Prostate gland (tissue), 2 donors: ENCODE measurements at regions not wholly inside any gene's neighbourhood (a gene's known extent, or its start where the extent isn't known, plus 50 kb on each side); places are given as distances from the start of the nearest gene placed in this dataset.

Experiments
- DNase-seq: peaks from one replicate; pipeline ENCODE4 v3.0.0-alpha.2; 2019; ENCODE audit warnings: low spot score
- H3K27ac ChIP-seq, 2 donors: fragments of 200-600 bp; sonication (generic); 2 replicates each; pipeline ENCODE4 v1.5.1; 2017 to 2019
- H3K27me3 ChIP-seq: fragments of 200-600 bp; sonication (generic); replicated peaks from 2 replicates; pipeline ENCODE4 v1.5.1; 2019; ENCODE audit not compliant: insufficient read depth
- H3K36me3 ChIP-seq, 2 donors: fragments of 200-600 bp; sonication (generic); 1 replicate in 1 of 2; 2 replicates in 1 of 2; pipeline versions ENCODE4 v1.5.1 to v1.8.1; 2017 to 2019
- H3K4me1 ChIP-seq: fragments of 200-600 bp; sonication (generic); replicated peaks from 2 replicates; pipeline ENCODE4 v1.5.1; 2019
- H3K4me3 ChIP-seq, 2 donors: fragments of 200-600 bp; sonication (generic); 2 replicates each; pipeline ENCODE4 v1.5.1; 2017 to 2019
- H3K9me3 ChIP-seq: fragments of 200-600 bp; sonication (generic); 2 replicates; pipeline ENCODE4 v1.5.1; 2017
- POLR2A ChIP-seq: fragments of 450-650 bp; IDR thresholded peaks from one replicate; pipeline ENCODE4 v1.6.1; 2016; ENCODE audit warnings: antibody characterized with exemption, mild to moderate bottlenecking
- POLR2AphosphoS5 ChIP-seq: sonication (generic); formaldehyde crosslinking; IDR thresholded peaks from one replicate; pipeline ENCODE4 v1.6.1; 2017; ENCODE audit warnings: antibody characterized with exemption
- WGBS: methylation state at CpG from one replicate; pipeline ENCODE4 v1.1.5; 2018; 5-methylcytosine and 5-hydroxymethylcytosine counted together
- intact Hi-C: fragments of 100-400 bp; cut with DNase I; formaldehyde crosslinking; loops from one replicate; pipeline ENCODE4 v1.14.2; 2022
- TF ChIP-seq, protein P1 (sequence below), 4 experiments: fragments of 200-600 bp in 2 of 4; fragments of 450-650 bp in 2 of 4; sonication (generic) in 2 of 4; IDR thresholded peaks; 1 replicate in 3 of 4; 2 replicates in 1 of 4; pipeline ENCODE4 v1.5.1; 2016 to 2019; ENCODE audit warnings: antibody characterized with exemption in 4 of 4, mild to moderate bottlenecking in 2 of 4, moderate library complexity in 2 of 4

GRCh38 chr10:128873411-128874054 lies 593.5 kb upstream of the MGMT start:
- TF ChIP-seq POLR2A = no peak
- TF ChIP-seq, protein P1, sequence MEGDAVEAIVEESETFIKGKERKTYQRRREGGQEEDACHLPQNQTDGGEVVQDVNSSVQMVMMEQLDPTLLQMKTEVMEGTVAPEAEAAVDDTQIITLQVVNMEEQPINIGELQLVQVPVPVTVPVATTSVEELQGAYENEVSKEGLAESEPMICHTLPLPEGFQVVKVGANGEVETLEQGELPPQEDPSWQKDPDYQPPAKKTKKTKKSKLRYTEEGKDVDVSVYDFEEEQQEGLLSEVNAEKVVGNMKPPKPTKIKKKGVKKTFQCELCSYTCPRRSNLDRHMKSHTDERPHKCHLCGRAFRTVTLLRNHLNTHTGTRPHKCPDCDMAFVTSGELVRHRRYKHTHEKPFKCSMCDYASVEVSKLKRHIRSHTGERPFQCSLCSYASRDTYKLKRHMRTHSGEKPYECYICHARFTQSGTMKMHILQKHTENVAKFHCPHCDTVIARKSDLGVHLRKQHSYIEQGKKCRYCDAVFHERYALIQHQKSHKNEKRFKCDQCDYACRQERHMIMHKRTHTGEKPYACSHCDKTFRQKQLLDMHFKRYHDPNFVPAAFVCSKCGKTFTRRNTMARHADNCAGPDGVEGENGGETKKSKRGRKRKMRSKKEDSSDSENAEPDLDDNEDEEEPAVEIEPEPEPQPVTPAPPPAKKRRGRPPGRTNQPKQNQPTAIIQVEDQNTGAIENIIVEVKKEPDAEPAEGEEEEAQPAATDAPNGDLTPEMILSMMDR (IDR thresholded peaks at IDR 0.05) = no peak
- no peak for TF ChIP-seq POLR2AphosphoS5
- no peak overlapping the region for H3K27ac ChIP-seq
- H3K9me3 ChIP-seq = no peaks in the 10 kb centered on the region
- intact Hi-C loops = no loop called here
- H3K4me1 ChIP-seq = no peaks in the 10 kb centered on the region
- H3K27me3 ChIP-seq = no peaks in the 10 kb centered on the region
- H3K4me3 ChIP-seq = no peak overlapping the region
- no peaks in the 10 kb centered on the region for H3K36me3 ChIP-seq
- WGBS = 39% methylated on average over 6 of the region's 6 CpGs
- no peak for DNase-seq

- Histone ChIP-seq H3K27me3 (no peaks in the 10 kb centered on the region), H3K27ac (no peak overlapping the region), H3K4me1 (no peaks in the 10 kb centered on the region), H3K9me3 (no peaks in the 10 kb centered on the region), H3K36me3 (no peaks in the 10 kb centered on the region), H3K4me3 (no peak overlapping the region)
- intact Hi-C loops = no loop called here
- TF ChIP-seq, protein P1 (IDR thresholded peaks at IDR 0.05) = no peak
- TF ChIP-seq POLR2A = no peak
- no peak for TF ChIP-seq POLR2AphosphoS5
- no peak for DNase-seq
- 83% methylated on average over 3 of the region's 3 CpGs for WGBS
Measured at GRCh38 chr10:128874331-128874730, 592.7 kb upstream of the MGMT start.

- TF ChIP-seq POLR2AphosphoS5 = no peak
- no peak for TF ChIP-seq POLR2A
- TF ChIP-seq, protein P1 (IDR thresholded peaks at IDR 0.05) = no peak
- Histone ChIP-seq H3K27ac (no peak overlapping the region), H3K4me1 (no peaks in the 10 kb centered on the region), H3K4me3 (no peak overlapping the region), H3K36me3 (no peaks in the 10 kb centered on the region), H3K9me3 (no peaks in the 10 kb centered on the region), H3K27me3 (no peaks in the 10 kb centered on the region)
- no peak for DNase-seq
- WGBS = 84% methylated on average over 8 of the region's 8 CpGs
- intact Hi-C loops = no loop called here
Measured at GRCh38 chr10:128875030-128875744, 591.9 kb upstream of the MGMT start.

GRCh38 chr10:128875956-128876736 lies 590.9 kb upstream of the MGMT start:
- no peak for DNase-seq
- no peak overlapping the region for H3K27ac ChIP-seq
- WGBS = 67% methylated on average over 7 of the region's 7 CpGs

More at GRCh38 chr10:128875956-128876736, 590.9 kb upstream of the MGMT start:
- Histone ChIP-seq H3K4me1 (no peaks in the 10 kb centered on the region), H3K4me3 (no peak overlapping the region), H3K36me3 (no peaks in the 10 kb centered on the region), H3K27me3 (no peaks in the 10 kb centered on the region), H3K9me3 (no peaks in the 10 kb centered on the region)
- TF ChIP-seq POLR2A (no peak), POLR2AphosphoS5 (no peak)
- TF ChIP-seq, protein P1 (IDR thresholded peaks at IDR 0.05) = no peak
- intact Hi-C loops = no loop called here
